IMR-90 (cell line): ENCODE measurements at regions not wholly inside any gene's neighbourhood (a gene's known extent, or its start where the extent isn't known, plus 50 kb on each side); places are given as distances from the start of the nearest gene placed in this dataset.

Source experiments
- ATAC-seq: fragments of 200-7000 bp; cut with Tn5 transposase; 2 replicates; pipeline ENCODE4 v1.9.1; 2020; ENCODE audit warnings: low read depth, mild to moderate bottlenecking, moderate library complexity
- BruUV-seq: library from RNA; stranded (reverse); fragments of 400-500 nt; replicated peaks from 2 replicates; lab custom pipeline; 2021; lab: Mats Ljungman, UMichigan
- CTCF ChIA-PET: fragments of 300-600 bp; formaldehyde crosslinking; extraction: SDS; loops from one replicate; lab custom pipeline; 2021; ENCODE audit warnings: antibody characterized with exemption; lab: Yijun Ruan, JAX
- POLR2A ChIA-PET: fragments of 300-600 bp; sonication (Branson Sonifier 250); formaldehyde crosslinking; loops from one replicate; lab custom pipeline; 2022; ENCODE audit warnings: antibody characterized with exemption; ENCODE audit not compliant: unreplicated experiment; lab: Charles Lee
- DNase-seq: peaks from one replicate; pipeline ENCODE4 v3.0.0; 2013
- H2AFZ ChIP-seq: replicated peaks from 2 replicates; pipeline ENCODE3; 2013; ENCODE audit warnings: low read length, mild to moderate bottlenecking; ENCODE audit not compliant: poor library complexity
- H2AK5ac ChIP-seq: 2 replicates; pipeline ENCODE4 v1.6.1; 2013; ENCODE audit warnings: low read depth, low read length, inconsistent platforms
- H2AK9ac ChIP-seq: replicated peaks from 2 replicates; pipeline ENCODE3; 2013; ENCODE audit warnings: mild to moderate bottlenecking, low read depth, low read length, moderate library complexity; ENCODE audit not compliant: poor library complexity
- H2BK120ac ChIP-seq: 2 replicates; pipeline ENCODE4 v1.6.1; 2013; ENCODE audit warnings: low read depth, low read length, inconsistent platforms
- H2BK15ac ChIP-seq: 3 replicates; pipeline ENCODE4 v1.6.1; 2013; ENCODE audit warnings: low read depth, low read length, inconsistent platforms
- H2BK20ac ChIP-seq: 2 replicates; pipeline ENCODE4 v1.6.1; 2013; ENCODE audit warnings: low read depth, mild to moderate bottlenecking, inconsistent platforms, low read length, moderate library complexity
- H2BK5ac ChIP-seq: 2 replicates; pipeline ENCODE4 v1.6.1; 2013; ENCODE audit warnings: mild to moderate bottlenecking, low read depth, low read length, inconsistent platforms; ENCODE audit not compliant: poor library complexity, severe bottlenecking
- H3K14ac ChIP-seq: replicated peaks from 2 replicates; pipeline ENCODE4 v1.6.1; 2013; ENCODE audit warnings: low read depth, low read length, inconsistent platforms
- H3K18ac ChIP-seq: 2 replicates; pipeline ENCODE4 v1.6.1; 2013; ENCODE audit warnings: low read depth, low read length, control low read depth
- H3K23ac ChIP-seq: 2 replicates; pipeline ENCODE4 v1.6.1; 2013; ENCODE audit warnings: low read depth, low read length, inconsistent platforms
- H3K27ac ChIP-seq: 2 replicates; pipeline ENCODE4 v1.5.1; 2013; ENCODE audit warnings: mild to moderate bottlenecking, control low read depth, low read length; ENCODE audit not compliant: insufficient read depth
- H3K27me3 ChIP-seq: 2 replicates; pipeline ENCODE4 v1.6.1; 2013; ENCODE audit warnings: low read length; ENCODE audit not compliant: control insufficient read depth, insufficient read depth
- H3K36me3 ChIP-seq: 2 replicates; pipeline ENCODE4 v1.6.1; 2013; ENCODE audit warnings: low read length, mixed read lengths; ENCODE audit not compliant: control insufficient read depth, insufficient read depth
- H3K4ac ChIP-seq: 2 replicates; pipeline ENCODE4 v1.6.1; 2013; ENCODE audit warnings: low read depth, low read length, inconsistent platforms
- H3K4me1 ChIP-seq: 2 replicates; pipeline ENCODE4 v1.6.1; 2013; ENCODE audit warnings: low read length, mixed read lengths; ENCODE audit not compliant: control insufficient read depth, insufficient read depth
- H3K4me2 ChIP-seq: 2 replicates; pipeline ENCODE4 v1.6.1; 2013; ENCODE audit warnings: low read depth, mild to moderate bottlenecking, control low read depth, low read length, moderate library complexity
- H3K4me3 ChIP-seq: 2 replicates; pipeline ENCODE4 v1.5.1; 2013; ENCODE audit warnings: low read depth, mild to moderate bottlenecking, control low read depth, low read length, moderate library complexity; ENCODE audit not compliant: insufficient read depth
- H3K56ac ChIP-seq: 2 replicates; pipeline ENCODE4 v1.6.1; 2013; ENCODE audit warnings: low read length, inconsistent platforms; ENCODE audit not compliant: insufficient read depth; ENCODE audit errors: extremely low read depth
- H3K79me1 ChIP-seq, 2 experiments: 2 replicates each; pipeline ENCODE4 v1.6.1; 2013; ENCODE audit warnings: low read length in 2 of 2, inconsistent platforms in 1 of 2, low read depth in 1 of 2
- H3K9ac ChIP-seq: 2 replicates; pipeline ENCODE4 v1.6.1; 2013; ENCODE audit warnings: low read depth, low read length, control low read depth
- H3K9me1 ChIP-seq: 2 replicates; pipeline ENCODE4 v1.6.1; 2013; ENCODE audit warnings: low read length, inconsistent platforms; ENCODE audit not compliant: insufficient read depth
- H3K9me3 ChIP-seq: 2 replicates; pipeline ENCODE4 v1.6.1; 2013; ENCODE audit warnings: low read length; ENCODE audit not compliant: control insufficient read depth, insufficient read depth
- H4K20me1 ChIP-seq: 2 replicates; pipeline ENCODE4 v1.6.1; 2013; ENCODE audit warnings: low read length, inconsistent platforms; ENCODE audit not compliant: insufficient read depth
- H4K5ac ChIP-seq: 2 replicates; pipeline ENCODE4 v1.6.1; 2013; ENCODE audit warnings: mild to moderate bottlenecking, low read depth, low read length, control low read depth
- H4K8ac ChIP-seq, 2 experiments: 2 replicates each; pipeline ENCODE4 v1.6.1; 2013; ENCODE audit warnings: low read depth in 2 of 2, low read length in 2 of 2, control low read depth in 1 of 2, inconsistent platforms in 1 of 2
- H4K91ac ChIP-seq: 2 replicates; pipeline ENCODE4 v1.6.1; 2013; ENCODE audit warnings: low read depth, low read length, inconsistent platforms; ENCODE audit not compliant: insufficient read depth
- BHLHE40 ChIP-seq: fragments of 150-350 bp; IDR thresholded peaks from 2 replicates; pipeline ENCODE4 v1.6.1; 2016; ENCODE audit warnings: mild to moderate bottlenecking, low read depth, low read length
- CEBPB ChIP-seq: IDR thresholded peaks from 2 replicates; pipeline ENCODE4 v1.6.1; 2012; ENCODE audit warnings: low read depth, low read length, improper control_type of control experiment
- FOS ChIP-seq: fragments of 150-350 bp; IDR thresholded peaks from 2 replicates; pipeline ENCODE4 v1.6.1; 2016; ENCODE audit warnings: low read depth, low read length
- NFE2L2 ChIP-seq: fragments of 150-350 bp; IDR thresholded peaks from 2 replicates; pipeline ENCODE4 v1.6.1; 2016; ENCODE audit warnings: low read depth, mild to moderate bottlenecking, low read length
- RCOR1 ChIP-seq: IDR thresholded peaks from 2 replicates; pipeline ENCODE4 v1.6.1; 2012; ENCODE audit warnings: mild to moderate bottlenecking, low read length, improper control_type of control experiment; ENCODE audit not compliant: insufficient replicate concordance
- RFX5 ChIP-seq: IDR thresholded peaks from 2 replicates; pipeline ENCODE4 v1.8.0; 2012; ENCODE audit warnings: low read depth, mild to moderate bottlenecking, low read length, moderate library complexity
- WGBS, 2 experiments: methylation state at CpG; one replicate each; pipeline versions ENCODE4 v1.1.5 to v1.1.7; 2013; ENCODE audit warnings: missing lambda C conversion rate in 2 of 2; ENCODE audit not compliant: insufficient read length in 1 of 2; ENCODE audit errors: extremely low coverage in 2 of 2; 5-methylcytosine and 5-hydroxymethylcytosine counted together
- dilution Hi-C: fragments of 300-500 bp; cut with HindIII; formaldehyde crosslinking; loops from one replicate; pipeline ENCODE4 v1.14.3; 2018; ENCODE audit warnings: low sequenced_read_pairs; ENCODE audit not compliant: unreplicated experiment
- in situ Hi-C: fragments of 300-500 bp; cut with MboI; formaldehyde crosslinking; loops from 3 replicates; pipeline ENCODE4 v1.14.3; 2019; ENCODE audit warnings: low sequenced_read_pairs, inconsistent platforms, mixed read lengths
- intact Hi-C: fragments of 100-400 bp; cut with micrococcal nuclease; formaldehyde crosslinking; loops from 2 replicates; pipeline ENCODE4 v1.10.0; 2022

- Histone ChIP-seq H3K23ac (no peak overlapping the region), H4K91ac (no peak overlapping the region), H2AFZ (no peak overlapping the region), H4K8ac (no peak overlapping the region), H3K4me2 (peak overlapping the region; percentile 63; the same call in 1 of the 2 replicates), H3K79me1 (no peaks in the 10 kb centered on the region), H2BK15ac (no peak overlapping the region), H3K4me1 (no peaks in the 10 kb centered on the region), H3K9ac (no peak overlapping the region), H3K27me3 (peaks cover 1% of the 10 kb centered on the region), H4K5ac (no peak overlapping the region), H2BK5ac (no peak overlapping the region), H3K9me1 (no peaks in the 10 kb centered on the region), H2BK20ac (no peak overlapping the region), H3K9me3 (no peaks in the 10 kb centered on the region), H3K14ac (no peak overlapping the region), H2AK9ac (no peak overlapping the region), H3K4me3 (no peak overlapping the region), H3K27ac (no peak overlapping the region), H3K4ac (no peak overlapping the region), H3K18ac (no peak overlapping the region), H4K20me1 (no peaks in the 10 kb centered on the region), H2AK5ac (no peak overlapping the region), H2BK120ac (no peak overlapping the region), H3K36me3 (no peaks in the 10 kb centered on the region), H3K56ac (no peak overlapping the region)
- CTCF ChIA-PET: interaction anchor here (0.6 kb wide), 1 partner anchor 269 kb away, joined by 6 read pairs; no protein-coding TSS in a partner anchor
- intact Hi-C loops: no loop called here
- no peak for ATAC-seq
- in situ Hi-C loops: no loop called here
- BruUV-seq: no TSS peak
- TF ChIP-seq NFE2L2: no peak
- no peak for TF ChIP-seq BHLHE40
- TF ChIP-seq RFX5: no peak
- no peak for TF ChIP-seq FOS
- no peak for TF ChIP-seq CEBPB
- TF ChIP-seq RCOR1: no peak
- no peak for DNase-seq
- WGBS, 2 experiments: no CpG with 5 or more reads among the region's 6 CpGs
- dilution Hi-C loops: no loop called here
- POLR2A ChIA-PET: no interaction called here
Observed at GRCh38 chrX:131703646-131704045, 159.8 kb downstream of the OR13H1 start.
